Right renal cortex interstitium (tissue), 3 donors: ENCODE measurements at regions not wholly inside any gene's neighbourhood (a gene's known extent, or its start where the extent isn't known, plus 50 kb on each side); places are given as distances from the start of the nearest gene placed in this dataset.
"Not testable (repeated sequence)": the region's sequence is repeated elsewhere in the genome, so short reads cannot be mapped to it uniquely, and the experiment has no call there.

Experiments
- DNase-seq, 3 donors: peaks; one replicate each; pipeline ENCODE4 v3.0.0-alpha.2; 2013; ENCODE audit warnings: low read depth in 3 of 3, low spot score in 2 of 3

GRCh38 chr4:131113273-131113672, 2017.3 kb downstream of the C4orf33 start:
- DNase-seq: no peak

DNA sequence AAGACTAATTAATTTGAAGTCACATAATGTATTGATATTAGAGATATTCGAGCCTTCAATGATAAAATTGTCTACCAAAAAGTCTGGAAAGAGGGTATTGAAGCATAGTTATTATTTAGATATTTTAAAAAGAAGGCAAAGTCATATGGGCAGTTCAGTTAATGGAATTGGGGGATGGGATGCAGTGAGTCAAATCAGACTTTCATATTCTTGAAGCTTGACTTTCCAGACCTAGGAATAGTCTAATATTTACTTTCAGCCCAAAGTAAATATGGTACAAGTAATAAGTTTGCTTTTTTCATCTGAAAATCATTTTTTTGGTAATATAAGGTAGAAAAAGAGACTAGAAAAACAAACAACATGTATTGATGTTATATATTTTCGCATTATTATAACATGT, 2017.8 kb downstream of the C4orf33 start:
- no peak for DNase-seq

DNA sequence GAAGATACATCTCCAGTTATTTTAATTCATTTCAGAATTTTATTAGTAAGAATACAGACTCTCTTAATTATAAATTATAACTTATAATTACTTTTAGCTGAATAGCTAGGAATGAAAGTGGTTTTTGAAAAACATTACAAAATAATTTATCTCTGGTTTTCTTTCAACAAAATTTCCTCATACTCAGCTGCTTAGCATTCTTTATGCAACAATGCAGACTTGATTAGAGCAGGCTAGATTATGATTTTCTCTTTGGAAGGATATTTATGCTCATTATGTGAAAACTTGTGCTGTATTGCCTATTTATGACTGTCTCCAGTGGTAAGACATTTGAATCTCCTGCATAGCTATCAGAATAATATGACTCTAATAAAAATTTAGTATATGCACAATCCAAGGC, 2023.7 kb downstream of the C4orf33 start:
- no peak for DNase-seq

DNA sequence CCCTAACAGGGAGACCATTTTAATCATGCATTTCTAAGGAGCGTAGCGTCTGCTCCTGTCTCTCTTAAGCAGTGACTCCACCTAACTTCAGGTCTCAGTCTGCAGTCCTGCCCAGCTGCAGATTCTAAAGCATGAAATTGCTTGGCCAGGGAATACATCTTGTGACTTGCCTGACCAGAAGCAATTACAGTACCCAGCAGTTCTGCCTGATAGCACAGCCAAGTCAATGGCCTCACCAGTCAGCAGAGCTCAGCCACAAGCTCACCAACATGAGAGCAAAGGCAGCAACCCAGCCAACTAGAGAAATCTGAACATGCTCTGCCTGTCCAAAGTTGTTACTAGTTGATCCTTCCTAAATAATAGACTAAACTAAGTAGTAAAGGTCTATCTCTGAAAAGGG, 2011.9 kb upstream of the PCDH10 start:
- DNase-seq: no peak

DNA sequence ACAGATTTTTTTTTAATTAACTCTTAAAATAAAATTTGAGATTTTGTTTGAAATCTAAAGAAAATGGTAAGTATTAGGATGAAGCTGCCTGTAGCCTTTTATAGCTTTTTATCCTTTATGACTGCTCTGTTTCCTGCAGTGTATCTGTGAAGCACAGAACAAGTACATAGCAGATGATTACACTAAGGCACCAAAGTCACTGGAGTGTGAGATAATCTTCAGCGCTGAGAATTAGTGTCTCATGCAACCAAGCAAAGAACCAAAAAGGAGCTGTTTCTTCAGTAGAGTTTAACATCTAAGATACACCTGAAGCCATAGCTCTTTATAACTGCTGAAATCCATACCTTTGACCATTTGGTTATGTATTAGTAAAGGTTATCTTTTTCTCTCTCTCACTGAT, 1989.8 kb upstream of the PCDH10 start:
- no peak for DNase-seq

- no peak for DNase-seq
Measured at GRCh38 chr4:131192318-131192717, 1956.8 kb upstream of the PCDH10 start.

DNA sequence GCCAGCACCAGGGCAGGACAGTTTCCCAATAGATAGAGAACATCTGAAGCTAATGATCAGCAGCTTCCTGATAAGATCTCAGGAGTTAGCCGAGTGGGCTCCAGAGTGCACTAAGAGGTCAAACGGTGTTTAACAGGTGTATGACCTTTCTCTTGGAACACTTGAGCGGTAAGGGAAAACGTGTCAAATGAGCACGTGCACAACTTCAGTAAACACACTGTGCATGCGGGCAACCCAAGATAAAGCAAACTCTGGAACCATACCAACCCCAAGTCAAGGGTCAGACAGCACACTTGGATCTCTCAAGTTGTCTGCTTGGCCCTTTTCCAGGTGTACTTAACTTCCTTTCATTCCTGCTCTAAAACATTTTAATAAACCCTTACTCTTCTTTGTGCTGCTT, 1941.5 kb upstream of the PCDH10 start:
- no peak for DNase-seq

DNA sequence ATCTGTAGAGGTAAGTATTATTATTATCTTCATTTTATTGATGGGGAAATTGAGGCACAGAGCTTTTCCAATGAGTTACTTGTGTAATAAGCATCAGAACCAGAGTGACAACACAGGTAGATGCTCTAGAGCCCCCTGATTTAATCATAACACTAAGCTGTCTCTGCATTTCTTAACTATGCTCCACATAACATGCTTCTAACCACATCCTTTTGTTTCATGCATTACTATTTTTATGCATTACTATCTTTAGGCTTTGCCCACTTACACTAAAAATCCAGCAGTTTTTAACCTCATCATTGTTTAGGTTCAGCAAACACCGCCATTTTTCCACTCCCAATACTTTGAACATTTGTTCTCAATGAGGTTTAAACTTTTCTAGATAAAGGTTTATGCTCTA, 1900.8 kb upstream of the PCDH10 start:
- DNase-seq: no peak

DNA sequence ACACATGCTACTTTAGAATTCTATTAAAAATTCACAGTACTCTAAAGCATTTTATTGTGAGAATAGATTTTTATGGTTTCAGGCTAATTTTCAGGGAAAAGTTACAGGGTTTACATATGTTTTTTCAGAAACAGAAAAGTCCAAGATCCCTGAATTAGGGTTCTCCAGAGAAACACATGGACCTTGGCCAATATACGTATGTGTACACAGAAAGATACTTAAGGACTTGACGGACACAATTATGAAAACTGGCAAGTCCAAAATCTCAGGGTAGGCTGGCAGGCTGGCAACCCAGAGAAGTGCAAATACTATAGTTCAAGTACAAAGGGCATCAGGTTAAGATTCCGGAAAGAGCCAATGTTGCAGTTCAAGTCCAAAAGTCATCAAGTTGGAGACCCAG, 1897.8 kb upstream of the PCDH10 start:
- DNase-seq: no peak

- no peak for DNase-seq
Measured at GRCh38 chr4:131257241-131257640, 1891.9 kb upstream of the PCDH10 start.

- no peak for DNase-seq
Measured at GRCh38 chr4:131258361-131258760, 1890.7 kb upstream of the PCDH10 start.

DNA sequence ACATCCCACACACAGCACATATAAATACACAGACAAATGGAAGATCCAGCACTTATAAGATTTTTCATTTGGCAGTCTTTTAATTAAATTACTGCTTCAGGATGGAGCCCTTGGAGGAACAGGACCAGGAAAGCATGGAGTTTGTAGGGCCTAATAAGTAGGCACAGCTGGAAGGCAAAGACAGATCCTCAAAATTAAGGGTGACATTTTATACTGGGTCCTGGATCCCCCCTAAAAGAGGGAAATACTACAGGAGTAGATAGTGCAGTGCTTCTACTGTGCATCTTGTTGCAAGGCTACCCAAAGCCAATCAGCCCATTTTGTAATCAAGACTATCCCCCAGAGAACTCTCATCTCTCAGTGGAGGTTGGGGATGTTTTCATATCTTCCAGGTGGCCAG, 1860.7 kb upstream of the PCDH10 start:
- DNase-seq: no peak

DNA sequence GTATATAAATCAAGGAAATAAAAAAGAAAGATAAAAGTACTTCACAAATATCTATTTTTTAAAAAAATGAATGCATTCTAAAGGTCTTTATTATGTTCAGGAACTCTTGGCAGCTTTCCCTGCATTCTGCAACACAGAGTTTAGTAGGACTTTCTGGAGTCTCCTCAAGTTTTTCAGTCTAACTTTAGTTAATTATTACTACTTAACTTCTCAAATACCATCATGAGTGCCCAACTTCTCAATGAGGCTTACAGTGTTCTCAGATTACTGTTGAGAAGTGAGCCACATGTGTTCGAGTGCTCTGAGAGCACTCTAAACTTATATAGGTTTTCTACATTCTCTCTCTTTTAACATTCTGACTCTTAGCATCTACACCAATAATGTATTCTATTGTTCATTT, 1852.9 kb upstream of the PCDH10 start:
- no peak for DNase-seq

- DNase-seq: no peak
Measured at GRCh38 chr4:131302108-131302507, 1847.0 kb upstream of the PCDH10 start.

DNA sequence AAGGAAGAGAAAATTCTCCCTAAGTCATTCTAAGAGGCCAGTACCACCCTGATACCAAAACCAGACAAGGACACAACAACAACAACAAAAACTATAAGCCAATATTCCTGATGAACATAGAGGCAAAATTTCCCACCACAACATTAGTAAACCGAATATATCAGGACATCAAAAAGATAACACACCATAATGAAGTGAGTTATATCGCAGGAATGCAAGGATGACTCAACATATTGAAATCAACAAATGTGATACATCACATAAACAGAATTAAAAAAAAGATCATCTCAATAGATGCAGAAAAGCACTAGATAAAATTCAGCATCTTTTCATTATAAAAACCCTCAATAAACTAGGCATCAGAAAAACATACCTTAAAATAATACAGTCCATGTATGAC, 1844.4 kb upstream of the PCDH10 start:
- DNase-seq: no peak

- DNase-seq: no peak
Measured at GRCh38 chr4:131309628-131310027, 1839.5 kb upstream of the PCDH10 start.

GRCh38 chr4:131316086-131316485, 1833.0 kb upstream of the PCDH10 start:
- no peak for DNase-seq

- DNase-seq: no peak
Measured at GRCh38 chr4:131337936-131338335, 1811.2 kb upstream of the PCDH10 start.

- no peak for DNase-seq
Measured at GRCh38 chr4:131339137-131339536, 1810.0 kb upstream of the PCDH10 start.

GRCh38 chr4:131344761-131345160, 1804.3 kb upstream of the PCDH10 start:
- DNase-seq: no peak

- no peak for DNase-seq
Measured at GRCh38 chr4:131347816-131348215, 1801.3 kb upstream of the PCDH10 start.

DNA sequence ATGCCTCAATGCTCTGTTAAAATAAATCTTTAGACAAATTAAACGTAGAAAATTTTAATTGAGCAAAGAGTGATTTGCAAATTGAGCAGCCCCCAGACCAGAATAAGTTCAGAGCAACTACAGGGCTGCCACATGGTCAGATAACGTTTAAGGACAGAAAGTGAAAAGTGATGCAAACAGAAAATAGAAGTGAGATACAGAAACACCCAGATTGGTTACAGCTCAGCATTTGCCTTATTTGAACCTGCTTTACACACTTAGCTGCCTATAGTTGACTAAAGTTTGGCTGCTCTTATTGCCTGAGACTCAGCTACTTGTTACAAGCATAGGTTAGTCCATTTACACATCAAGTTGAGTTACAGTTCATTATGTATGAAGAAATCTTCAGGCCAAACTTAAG, 1800.8 kb upstream of the PCDH10 start:
- DNase-seq: no peak

DNA sequence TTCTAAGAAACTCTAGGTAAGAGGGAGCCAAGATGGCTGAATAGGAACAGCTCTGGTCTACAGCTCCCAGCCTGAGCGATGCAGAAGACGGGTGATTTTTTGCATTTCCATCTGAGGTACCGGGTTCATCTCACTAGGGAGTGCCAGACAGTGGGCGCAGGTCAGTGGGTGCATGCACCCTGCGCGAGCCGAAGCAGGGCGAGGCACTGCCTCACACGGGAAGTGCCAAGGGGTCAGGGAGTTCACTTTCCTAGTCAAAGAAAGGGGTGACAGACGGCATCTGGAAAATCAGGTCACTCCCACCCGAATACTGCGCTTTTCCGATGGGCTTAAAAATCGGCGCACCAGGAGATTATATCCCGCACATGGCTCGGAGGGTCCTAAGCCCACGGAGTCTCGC, 1796.7 kb upstream of the PCDH10 start:
- DNase-seq: not testable (repeated sequence)

DNA sequence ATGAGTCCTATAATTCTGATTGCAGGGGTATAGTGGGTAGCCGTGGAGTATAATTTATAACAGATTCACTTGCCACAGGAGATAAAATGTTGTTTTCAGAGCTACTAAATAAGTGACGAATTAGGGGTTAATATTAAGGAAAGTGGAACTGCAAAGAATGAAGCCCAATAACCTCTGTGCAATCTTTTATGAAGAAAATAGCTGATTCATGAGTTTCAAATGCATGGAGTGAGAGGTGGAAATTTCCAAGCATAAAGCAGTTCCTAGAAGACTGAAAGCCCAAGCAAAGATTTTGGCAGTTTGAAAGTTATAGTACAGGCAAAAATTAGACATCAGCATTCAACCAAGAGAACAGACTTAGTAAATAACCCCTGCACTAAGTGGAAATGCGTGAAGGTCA, 1782.4 kb upstream of the PCDH10 start:
- DNase-seq: no peak
